ENCODE measurements at regions not wholly inside any gene's neighbourhood (a gene's known extent, or its start where the extent isn't known, plus 50 kb on each side); places are given as distances from the start of the nearest gene placed in this dataset.

DNA sequence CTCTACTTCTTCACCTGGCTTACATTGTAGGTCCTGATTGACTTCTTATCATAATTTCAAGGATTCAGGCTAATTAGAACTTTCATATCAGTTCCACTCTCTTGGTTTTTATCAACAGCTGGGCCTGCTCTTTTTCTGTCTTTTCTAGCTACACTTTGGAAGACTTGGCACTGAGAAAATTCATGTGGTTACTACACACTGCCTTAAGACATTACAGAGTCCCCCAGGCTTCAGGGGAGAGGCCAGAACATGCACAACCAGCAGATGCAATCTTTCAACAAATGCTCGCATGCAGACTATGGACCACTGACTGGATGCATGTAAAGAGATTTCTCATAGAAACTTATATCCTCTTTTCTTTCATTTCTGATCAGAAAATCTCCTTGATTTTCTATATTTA lies 423.5 kb downstream of the TUSC7 start:
- no peak for ATAC-seq

DNA sequence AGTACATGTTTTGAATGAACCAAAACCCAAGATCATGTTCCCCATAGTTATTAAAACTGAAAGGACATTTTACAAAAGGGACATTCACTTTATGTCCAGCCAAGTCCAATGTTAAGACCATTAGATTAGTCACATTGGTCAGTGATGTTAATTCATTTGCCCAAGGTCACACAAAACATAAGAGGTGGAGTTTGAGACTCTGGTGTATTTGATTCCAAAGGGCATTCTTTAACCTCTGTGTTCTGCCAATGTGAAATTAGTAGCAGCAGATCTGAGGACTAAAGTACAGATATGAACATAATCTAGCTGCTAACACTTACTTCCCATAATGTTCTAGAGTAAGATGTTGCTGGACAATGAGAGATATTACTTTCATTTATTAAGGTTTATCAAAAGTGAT lies 425.6 kb downstream of the TUSC7 start:
- no peak for ATAC-seq

DNA sequence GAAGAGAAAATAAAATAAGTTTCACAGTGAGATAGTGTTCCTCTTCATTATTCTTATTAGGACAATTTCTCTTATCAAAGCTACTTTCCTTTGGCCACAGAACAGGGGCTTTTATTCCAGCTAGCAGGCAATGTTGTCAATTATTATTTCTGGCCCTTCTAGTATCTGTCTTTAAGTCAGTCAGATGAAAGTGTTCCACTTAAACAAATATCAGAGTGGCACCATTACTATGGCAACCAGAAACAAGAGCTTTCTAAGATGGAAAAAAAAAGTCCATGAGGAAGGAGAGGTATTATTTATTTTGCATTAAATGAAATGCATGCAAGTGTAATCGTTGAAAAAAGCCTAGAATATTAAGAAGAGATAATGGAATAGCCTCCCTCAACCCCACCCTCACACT lies 426.4 kb downstream of the TUSC7 start:
- no peak for ATAC-seq

DNA sequence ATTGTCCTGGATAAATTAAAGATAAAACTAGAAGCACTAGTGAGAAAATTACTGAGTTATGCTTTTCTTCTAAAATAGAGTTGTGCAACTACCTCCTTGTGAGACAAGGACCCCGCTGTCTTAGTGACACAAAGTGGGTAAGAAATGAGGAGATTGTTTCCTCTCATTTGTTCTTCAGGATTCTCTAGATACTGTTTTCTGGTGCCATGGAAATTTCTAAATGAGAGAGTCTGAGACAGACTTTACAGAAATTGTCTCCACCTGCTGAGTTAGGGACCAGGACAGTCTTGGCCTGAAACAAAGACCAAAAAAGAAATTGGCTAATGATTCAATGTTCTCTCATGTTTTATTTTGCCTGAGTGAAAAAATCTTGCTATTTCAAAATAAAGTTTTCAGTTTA lies 427.5 kb downstream of the TUSC7 start:
- no peak for ATAC-seq

DNA sequence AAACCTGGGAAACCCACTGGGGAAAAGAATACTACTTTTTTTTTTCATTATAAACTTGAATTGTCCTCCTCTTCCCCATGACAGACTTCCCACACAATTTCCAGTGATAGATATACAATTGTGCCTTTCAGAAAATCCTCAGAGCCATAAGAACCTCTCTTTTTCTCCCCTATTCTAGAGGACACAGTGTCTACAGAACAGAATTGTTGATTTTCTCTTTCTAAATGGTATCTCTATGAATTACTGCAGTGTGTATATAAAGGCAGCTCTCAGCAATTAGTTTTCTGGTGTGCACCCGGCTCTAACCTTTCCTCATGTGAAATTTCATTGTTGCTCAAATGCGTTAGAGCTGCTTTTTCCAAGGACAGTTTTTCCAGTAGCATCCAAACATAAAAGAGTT lies 430.1 kb downstream of the TUSC7 start:
- no peak for ATAC-seq

DNA sequence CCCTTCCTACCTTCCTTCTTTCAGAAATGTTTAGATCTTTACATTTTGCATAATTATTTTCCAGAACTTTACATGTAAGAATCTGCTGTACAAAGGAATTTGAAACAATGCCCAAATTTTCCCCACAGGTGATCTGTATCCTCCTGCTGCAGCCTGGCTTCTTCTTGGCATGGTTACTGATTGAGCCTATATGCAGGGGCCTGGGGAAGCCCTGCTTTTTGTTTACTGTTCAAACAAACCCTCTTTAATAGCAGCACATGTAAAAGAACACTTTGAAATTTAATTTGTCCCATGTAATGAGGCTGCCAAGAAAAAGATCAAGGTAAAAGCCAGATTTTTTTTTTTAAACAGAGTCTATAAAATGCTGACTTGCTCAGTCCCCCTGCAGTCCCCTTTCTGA lies 432.2 kb downstream of the TUSC7 start:
- no peak for ATAC-seq

DNA sequence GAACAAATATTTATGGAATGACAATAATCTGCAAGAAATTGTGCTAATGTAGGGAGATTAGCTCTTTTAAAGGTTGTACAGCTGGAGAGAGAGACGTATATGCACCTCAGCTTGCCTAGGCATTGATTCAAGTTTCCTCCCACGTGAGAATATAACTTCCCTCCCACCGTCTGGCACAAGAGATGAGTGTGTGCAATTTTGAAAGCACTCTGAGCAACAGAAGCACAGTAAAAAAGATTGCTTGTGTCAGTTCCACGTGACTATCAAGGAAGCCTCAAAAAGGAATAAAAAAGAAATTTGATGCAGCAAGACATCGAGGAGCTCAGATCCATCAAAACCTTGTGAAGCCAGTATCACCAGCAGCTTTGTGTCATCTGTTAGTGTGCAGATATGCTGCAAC lies 435.3 kb downstream of the TUSC7 start:
- no peak for ATAC-seq

DNA sequence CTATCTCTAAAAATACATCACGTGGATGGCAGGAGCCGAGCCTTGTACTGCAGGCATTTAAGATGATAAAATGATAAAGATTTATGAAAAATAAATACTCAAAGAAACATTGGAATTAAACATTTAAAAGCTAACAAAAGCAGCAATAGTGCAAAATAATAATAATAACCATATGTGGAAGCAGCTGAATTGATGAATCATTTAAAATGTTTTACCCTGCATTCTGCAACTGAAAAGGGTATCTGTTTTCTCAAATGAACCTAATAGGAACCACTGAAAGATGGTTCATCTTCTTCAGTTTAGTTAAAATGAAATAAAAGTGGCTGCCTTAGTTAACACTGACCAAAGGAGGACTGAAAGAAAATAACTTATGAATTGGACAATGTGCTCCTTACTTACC lies 436.1 kb downstream of the TUSC7 start:
- ATAC-seq, result no peak

DNA sequence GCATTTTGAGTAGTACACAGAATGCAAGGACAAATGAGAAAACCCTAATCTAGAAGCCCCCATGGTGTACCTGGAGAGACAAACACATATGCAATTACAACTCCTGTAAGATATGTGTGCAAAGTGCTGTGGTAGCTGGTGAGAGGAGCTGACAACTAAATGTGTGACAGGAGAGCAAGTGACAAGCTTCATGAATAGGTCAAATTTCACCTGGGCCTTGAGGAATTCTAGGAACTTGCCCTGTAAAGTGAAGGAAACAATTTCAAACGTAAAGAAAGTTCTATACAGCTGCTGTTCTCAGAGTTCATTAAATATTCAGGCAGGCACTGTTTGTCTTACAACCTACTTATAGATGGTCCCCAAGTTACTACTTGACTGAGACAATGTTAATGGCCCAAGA lies 437.0 kb downstream of the TUSC7 start:
- ATAC-seq, result no peak

DNA sequence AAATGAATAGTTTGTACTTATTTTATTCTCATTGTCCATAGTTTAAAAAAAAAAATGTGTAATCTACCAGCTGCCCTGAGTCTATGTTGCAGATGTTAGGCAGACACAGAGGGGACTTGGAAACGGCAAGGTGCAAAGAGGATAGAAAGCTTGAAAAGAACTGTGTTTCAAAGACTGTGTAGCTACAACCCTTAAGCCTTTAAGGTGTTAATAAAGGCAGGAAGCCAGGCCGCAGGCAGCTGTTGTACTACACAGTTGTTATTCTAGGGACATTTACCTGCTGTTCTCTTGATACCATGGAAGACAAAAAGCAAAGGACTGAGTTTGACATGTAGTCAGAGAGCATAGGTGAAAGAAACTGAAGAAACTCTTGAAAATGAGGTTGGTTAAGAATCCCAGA lies 440.0 kb downstream of the TUSC7 start:
- no peak for ATAC-seq

DNA sequence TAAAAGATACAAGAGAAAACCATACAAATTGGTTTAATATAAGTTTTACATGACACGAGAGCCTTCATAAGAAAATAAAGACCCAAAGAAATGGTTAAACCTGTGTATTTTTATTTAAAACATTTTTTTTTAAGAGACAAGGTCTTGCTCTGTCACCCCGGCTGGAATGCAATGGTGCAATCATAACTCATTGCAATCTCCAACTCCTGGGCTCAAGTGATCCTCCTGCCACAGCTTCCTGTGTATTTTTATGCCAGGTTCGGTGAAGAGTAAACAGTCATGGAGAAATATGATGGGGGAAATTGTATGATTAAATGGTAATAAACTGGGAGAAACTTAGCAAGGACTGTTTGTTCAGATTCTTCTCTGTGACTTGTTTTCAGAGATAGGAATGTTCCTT lies 441.0 kb downstream of the TUSC7 start:
- ATAC-seq, result no peak

DNA sequence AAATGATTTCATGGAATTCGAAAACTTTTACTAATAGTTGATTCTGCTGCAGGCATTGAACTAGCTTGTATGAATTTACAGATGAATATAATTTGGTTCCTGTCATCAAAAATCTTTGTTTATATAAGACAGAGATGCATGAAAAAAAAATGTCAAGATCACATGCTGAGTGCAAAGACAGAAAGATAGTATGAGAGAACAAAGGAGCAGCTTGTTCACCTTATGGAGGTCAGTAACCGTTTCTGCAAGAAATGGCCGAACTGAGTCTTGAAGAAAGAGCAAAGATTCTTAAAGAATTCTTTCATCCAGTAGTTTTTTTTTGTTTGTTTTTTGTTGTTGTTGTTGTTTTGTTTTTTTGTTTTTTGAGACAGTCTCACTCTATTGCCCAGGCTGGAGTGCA lies 450.6 kb downstream of the TUSC7 start:
- no peak for ATAC-seq

DNA sequence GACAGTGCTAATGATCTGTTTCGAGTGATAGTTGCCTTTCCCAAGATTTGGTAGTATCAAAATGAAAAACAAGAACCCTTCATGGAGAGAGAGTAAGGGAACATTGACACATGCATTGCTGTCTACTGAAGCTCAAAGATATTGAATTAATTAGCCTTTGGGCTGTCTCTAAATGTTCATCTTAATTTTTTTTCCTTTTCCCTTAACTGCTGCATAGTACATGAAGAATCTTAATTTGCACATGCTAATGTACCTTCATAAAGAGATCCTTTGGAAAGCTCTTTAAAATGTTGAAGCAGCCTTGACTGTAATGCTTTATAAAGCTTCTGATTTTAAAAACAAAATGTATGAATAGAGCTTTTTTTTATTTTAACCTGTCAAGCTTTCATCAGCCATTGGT lies 452.2 kb downstream of the TUSC7 start:
- no peak for ATAC-seq

DNA sequence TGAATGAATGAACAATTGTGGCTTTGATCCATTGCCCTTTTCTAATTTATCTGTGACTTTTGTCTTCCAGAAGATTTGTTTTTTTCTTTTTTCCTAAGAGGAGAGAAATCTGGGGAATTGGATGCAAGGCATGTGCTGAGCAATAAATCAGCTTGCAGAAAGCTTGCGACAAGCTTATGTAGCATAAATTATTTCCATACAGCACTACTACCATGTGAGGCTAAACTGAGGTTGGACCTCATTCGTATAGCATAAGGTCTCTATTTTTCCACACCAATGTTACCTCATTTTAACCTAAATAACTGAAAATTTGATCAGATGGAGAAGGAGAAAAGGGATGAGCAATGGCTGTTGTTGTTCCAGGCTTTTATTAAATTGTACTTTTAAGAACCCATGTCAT lies 455.6 kb downstream of the TUSC7 start:
- ATAC-seq, result no peak

DNA sequence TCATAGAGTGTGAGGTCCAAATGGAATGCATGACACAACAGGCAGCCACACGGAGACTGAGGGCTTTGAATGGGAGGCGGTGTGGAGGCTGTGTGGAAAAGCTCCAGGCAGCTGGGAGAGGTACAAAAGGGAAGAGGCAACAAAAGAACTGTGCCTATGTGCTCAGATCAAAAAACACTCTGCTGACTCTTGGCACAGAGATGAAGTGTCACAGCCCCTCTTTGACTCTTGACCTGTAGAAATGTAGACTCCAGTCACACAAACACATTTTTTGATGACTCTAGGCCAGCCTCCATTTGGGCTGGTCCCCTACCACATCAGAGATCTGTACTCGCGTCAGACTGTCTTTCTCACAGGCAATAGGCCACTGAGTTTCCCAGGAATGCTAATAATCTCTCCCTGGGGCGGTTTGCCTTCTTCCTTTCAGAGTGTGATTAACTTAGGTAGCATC lies 456.0 kb downstream of the TUSC7 start:
- ATAC-seq, result no peak

DNA sequence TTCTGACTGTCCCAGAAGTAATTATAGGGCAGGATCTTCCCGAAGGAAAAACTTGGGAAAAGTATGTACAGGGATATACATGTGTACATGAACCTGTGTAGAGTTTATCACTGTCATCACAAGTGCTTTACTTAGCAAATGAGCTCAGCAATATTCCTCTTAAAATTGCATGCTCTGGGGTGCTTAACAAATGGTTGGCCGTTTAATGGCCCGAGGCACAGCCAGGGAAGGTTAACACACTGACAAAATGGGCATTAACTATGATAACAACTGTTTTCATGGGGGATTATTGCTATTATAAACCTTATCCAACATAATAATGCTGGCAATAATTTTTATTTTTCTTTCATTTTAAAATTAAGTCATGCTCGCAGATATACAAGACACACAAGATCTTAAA lies 459.3 kb downstream of the TUSC7 start:
- ATAC-seq, result no peak

DNA sequence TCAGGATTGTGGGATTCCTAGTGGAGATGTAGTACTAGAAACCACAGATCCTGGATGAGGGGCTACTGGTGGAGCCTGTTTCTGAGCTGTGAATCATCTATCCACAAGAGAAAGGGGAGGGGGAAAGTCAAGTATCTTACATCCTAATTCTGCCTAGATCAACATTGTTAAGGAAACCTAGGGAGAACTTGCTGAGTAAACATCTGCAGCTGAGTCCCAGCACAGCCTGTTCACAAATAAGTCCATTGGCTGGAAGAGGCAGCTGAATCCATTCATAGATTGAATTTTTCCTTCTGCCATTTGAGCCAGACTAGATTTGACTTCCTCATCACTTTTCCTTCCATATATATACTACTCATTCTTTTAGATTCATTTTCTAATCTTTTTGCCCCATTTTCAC lies 460.5 kb downstream of the TUSC7 start:
- no peak for ATAC-seq

DNA sequence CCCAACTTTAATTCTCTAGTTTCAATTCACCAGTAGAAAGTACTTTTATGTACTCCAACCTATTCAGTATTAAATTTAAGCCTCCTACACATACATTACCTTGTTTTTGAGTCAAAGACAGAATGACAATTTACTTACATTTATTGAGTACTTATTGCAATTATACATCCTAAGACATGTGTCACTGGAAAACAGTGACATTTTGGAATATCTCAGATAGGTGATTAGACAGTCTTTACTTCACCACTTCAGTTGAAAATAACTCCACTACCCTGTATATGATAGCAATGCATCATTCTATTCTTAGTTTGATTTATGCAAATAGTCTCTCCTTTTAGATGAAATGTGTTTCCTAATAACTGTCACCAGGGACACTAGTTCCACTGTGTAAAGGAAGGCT lies 461.5 kb downstream of the TUSC7 start:
- no peak for ATAC-seq

DNA sequence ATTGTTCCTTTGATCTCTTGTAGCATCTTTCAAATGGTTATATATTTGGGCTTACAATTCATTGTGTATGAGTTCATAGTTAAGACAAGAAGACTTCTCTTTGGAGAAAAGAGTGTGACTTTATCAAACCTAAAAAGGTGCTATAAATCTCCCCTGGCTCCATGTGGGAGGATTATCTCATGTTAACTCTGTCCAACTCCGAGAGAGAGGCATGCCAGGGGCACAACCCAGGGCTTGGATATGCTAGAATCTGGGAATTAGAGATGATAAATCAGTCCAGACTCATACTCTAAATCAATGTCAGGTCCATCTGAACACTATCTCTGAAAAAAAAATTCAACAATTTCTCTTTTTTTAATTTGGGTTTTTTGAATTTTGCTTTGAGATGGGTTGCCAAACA lies 462.8 kb downstream of the TUSC7 start:
- ATAC-seq, result no peak

DNA sequence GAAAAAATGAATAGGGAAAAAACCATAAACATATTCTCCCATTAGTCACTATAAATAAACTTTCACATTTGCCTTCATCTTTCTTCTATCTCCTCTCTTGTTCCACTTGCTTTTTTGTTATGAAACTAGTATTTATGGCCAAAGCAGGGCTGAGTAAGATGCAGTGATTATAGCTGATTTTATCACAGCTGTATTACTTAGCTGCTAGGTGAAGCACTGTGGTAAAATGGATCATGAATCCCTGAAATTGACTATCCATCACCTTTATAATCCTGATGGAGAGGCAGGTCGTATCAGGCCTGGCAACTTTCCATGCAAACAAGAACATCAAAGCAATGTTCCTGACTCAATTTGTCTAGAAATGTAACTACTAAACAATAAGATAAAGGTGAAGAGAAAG lies 471.6 kb downstream of the TUSC7 start:
- ATAC-seq, result no peak

DNA sequence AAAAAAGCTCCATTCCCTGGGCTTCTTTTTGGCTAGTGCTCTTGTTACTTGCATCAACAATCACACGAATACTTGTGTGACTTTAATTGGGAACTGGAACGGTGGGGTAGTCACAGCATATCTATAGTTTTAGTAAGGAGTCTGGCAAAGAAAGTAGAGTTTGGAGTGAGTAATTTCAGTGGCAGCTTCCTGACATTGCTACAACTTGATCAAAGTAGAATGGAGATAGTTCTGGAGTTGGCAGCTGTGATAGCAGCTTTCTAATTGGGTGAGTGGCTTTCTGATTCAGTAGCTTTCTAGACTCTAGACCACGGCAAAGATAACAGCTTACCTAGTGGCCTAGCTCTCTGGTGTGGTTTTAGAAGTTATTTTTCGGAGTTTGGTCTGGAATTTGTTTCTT lies 475.0 kb downstream of the TUSC7 start:
- ATAC-seq, result no peak

DNA sequence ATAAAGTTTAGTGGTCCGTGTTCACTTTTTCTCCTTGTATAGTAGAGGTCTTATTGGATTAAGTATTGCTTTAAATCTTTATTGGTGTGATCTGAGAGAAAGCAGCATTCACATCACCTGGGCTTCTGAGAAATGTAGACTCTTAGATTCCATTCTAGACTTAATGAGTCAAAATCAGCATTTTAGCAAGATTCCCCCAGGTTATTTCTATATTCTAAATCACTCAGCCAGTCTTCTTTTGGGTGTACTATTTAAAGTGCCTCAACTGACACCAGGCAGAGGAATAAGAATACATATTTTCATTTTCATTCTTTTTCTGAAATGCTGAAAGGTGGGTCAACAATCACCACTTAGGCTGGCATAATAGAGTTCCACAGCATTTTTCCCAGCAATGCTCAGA lies 481.7 kb downstream of the TUSC7 start:
- no peak for ATAC-seq

DNA sequence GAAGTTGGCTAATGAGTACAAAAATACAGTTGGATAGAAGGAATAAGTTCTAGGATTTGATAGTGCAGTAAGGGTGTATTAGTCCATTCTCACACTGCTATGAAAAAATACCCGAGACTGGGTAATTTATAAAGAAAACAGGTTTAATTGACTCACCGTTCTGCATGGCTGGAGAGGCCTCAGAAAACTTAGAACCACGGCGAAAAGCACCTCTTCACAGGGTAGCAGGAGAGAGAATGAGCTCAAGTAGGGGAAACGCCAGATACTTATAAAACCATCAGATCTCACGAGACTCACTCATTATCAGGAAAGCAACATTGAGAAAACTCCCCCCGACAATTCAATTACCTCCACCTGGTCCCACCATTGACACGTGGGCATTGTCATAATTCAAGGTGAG lies 483.3 kb downstream of the TUSC7 start:
- no peak for ATAC-seq

DNA sequence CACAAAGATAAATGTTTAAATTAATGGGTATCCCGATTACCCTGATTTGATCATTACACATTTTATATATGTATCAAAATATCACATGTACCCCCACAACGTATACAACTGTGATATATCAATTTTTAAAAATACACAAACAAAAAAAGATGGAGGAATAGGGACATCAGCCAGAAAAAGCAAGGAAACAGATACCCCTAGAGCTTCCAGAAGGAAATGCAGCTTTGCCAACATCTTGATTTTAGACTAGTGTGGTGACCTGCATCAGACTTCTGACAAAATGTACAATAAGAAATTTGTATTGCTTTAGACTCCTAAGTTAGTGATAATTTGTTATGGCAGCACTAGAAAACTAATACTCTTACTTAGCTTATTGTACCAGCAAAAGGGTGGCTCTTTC lies 483.8 kb downstream of the TUSC7 start:
- no peak for ATAC-seq

DNA sequence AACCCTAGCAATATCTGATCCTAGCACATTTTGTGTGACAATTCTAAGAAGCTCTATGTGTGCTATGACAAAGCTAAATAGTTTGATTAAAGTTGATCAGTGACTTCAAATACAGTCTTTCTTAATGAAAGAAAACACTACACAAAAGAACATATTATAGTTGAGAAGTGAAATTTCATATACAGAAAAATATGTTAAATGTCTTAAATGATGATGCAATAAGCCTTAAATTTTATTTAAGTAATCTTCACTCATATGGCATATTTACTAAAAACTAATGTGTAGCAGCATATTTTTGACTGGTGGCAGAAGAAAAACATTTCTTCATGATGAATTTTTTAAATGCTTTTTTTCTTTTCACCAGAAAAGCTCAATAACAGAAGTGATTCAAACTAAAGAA lies 485.5 kb downstream of the TUSC7 start:
- ATAC-seq, result no peak

DNA sequence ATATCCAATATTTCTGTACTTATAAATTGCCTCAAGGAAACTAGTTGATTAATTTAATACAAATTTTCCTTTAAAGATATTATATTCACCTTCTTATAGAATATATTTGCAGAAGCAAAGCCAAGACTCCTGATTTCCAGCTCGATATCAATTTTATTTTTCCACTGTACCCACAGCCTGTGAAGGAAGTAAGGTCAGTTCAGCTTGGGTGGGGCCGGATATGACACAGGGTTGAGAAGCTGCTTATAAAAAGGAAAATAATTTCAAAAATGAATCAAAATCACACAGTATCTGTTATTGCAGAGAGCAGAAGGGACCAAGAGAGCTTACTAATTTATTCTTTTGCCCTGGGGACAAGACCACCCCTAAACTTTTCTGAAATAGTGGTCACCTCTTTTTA lies 491.4 kb downstream of the TUSC7 start:
- no peak for ATAC-seq
